Stimulated activated CD4-positive, alpha-beta T cell treated with anti-CD3 and anti-CD28 coated beads, TNF-alpha, amount 100 ng/mL, for 4 hours (primary cell): ENCODE measurements at regions not wholly inside any gene's neighbourhood (a gene's known extent, or its start where the extent isn't known, plus 50 kb on each side); places are given as distances from the start of the nearest gene placed in this dataset.

Source experiments
- DNase-seq, 3 experiments: peaks; one replicate each; pipeline ENCODE4 v3.0.0-alpha.2; 2020; ENCODE audit warnings: low read depth in 3 of 3

GRCh38 chr10:78785991-78786390, 282.8 kb upstream of the ZMIZ1 start:
- no peak for DNase-seq

DNA sequence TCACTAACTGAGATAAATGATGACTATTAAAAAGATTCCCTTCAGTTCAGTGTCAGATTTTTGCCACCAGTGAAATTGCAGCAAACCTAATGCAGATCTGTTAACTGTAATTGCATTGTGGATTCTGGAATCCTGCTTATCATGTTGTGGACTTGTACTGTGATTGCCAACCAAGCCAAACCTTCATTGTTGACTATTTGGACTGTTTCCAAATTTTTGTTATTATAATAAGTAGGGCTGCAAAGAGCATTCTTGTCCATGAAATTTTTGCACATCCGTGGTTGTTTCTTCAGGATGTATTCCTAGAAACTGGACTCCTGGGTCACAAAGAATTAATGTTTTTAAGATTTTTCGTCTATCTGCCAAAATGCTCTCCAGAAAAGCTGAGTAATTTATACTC, 281.6 kb upstream of the ZMIZ1 start:
- no peak for DNase-seq

DNA sequence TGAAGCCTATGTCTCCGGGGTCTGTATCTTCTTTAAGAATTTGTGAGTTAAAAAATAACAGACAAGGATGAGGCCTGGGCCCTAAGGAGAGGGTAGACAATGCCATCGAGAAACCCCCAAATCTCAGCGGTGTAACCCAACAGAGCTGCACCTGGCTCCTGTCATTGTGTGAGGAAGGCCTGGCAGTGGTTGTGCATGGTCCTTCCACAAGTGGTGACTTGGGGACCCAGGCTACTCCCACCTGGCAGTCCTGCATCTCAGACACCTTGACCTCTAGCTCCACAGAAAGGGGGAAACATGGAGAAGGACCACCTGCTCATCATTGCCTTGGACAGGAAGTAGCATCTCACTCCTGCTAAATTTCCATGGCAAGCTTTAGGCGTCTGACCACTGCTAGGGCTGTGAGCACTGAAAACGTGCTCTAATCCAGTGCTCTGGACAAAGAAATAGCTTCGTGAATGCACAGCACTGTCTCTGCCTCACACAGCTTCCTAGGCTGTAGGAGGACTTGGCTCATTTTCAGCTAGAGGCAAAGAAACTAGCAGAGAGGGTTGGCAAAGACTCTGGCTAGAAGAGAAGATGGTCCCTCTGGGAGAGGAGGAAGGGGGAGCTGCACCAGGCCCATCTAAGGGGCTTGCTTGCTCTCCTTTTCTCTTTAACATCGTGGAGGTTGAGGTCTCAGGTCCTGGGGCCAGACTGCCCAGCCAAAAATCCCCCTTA, 273.9 kb upstream of the ZMIZ1 start:
- no peak for DNase-seq

DNA sequence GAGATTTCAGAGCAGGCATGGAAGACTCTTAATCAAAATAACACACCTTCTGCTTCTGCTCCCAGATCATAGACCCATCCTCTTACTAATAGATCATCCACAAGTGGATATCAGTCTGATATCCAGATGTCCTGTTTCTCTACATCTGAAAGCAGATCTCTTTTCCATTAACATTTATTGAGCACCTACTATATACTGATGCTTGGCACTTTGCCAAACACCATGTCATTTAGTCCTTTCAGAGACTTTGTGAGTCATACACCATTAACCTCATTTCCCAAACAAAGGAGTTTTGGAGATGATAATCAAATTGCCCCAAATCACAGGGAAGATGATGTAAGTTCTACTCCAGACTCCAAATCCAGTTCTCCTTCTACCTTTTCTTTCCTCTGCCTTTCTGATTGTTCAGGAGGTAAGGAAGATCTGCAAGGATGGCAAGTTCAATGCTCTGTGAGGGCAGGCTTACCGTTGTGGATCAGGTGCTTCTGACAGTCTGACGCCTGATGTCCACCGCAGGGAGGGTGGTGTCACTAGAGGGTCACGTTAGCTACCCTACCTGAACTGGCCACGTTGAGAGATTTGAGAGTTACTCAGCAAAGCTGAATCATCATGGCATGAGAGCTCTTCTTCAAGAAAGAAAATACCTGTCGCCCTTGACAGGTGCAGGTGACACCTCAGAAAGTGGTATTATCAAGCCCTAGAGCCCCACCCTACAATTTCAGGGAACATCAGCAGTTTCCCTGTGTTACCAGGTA, 269.6 kb upstream of the ZMIZ1 start:
- no peak for DNase-seq

GRCh38 chr10:78800006-78800405, 268.8 kb upstream of the ZMIZ1 start:
- no peak for DNase-seq

DNA sequence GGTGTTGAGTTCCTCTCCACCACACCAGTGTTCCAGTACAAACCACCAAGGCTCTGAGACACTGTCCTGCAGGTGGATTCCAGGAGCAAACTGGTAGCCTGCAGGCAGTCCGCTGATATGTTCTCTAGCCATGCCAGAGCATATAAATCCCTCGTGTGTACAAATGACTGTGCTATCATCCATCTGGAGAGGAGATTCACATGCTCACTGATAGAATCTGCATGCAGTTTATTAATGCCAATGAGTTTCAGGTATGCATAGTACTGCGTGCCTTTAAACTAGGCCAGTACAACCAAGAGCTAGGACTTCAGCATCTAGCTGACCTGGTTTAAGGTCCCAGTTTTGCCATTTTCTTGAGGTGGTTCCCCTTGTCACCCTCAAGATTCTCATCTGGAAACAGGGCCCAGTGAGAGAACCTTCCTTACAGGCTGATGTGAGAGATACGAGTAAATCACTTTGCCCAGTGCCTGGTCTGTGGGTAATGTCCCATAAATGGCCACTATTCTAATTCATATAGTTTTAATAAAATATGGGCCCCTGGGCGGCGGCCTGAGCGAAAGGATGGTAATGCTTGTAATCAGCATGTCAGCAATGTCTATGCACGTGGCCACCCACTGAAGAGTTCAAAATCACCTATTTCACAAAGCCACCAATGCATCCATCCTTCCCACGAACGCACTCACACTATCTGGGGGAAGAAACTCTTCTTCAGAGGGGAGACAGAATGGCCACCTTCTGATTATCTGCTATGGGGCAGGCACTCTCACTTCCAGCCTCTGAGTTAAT, 268.0 kb upstream of the ZMIZ1 start:
- no peak for DNase-seq

DNA sequence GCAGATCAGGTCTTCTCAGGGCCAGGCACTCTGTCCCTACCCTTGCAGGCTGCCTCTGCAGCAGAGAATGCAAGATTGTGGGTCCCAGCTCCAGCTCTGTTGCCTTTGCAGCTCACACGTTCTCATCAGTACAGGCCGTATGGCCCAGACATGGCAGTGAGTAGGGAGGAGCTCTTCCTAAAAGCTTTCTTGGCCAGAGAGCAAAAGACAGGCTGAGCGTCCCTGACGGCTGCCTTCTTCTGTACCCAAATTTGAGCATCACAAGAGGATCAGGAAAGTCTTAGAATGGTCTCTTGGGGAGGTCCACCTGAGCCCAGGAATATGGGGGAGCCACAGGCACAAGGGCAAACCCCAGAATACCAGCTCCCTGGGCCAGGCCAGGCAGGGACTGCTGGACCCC, 266.3 kb upstream of the ZMIZ1 start:
- DNase-seq = no peak

DNA sequence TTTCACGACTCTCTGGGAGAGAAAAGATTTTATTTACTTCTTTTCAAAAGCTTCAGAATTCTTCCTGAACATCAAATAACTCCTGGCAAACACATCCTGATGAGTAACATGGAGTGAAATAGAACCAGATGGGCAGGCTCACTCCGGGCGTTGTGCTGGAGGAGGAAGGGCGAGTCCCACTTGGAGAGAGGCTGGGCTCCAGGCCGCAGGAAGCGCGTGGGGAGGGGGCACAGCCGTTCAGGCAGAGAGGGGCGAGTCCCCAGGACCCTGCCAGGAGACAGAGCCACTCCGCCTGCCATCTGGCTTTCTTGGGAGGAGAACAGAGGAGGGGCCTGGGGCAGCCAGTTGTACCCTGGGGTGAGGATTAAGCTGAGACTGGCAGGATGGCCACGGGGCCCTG, 265.9 kb upstream of the ZMIZ1 start:
- DNase-seq = no peak

DNA sequence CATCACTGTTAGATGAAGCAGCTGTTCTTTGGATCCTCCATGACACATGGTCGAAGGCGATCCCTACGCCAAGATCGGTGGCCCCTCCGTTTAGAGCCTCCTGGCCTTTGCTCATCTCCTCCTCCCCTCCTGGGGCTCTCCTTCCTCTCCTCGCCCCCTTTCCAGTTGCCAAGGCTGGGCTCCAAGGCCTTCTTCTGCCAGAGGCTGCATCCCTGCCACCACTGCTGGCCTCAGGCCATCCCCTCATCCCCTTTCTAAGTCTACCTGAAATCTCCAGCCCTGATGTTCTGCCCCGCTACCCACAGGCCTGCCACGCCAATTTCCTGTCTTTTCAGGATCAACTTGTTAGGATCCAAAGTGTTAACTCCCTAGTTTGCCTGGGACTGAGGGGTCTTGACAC, 265.1 kb upstream of the ZMIZ1 start:
- no peak for DNase-seq

DNA sequence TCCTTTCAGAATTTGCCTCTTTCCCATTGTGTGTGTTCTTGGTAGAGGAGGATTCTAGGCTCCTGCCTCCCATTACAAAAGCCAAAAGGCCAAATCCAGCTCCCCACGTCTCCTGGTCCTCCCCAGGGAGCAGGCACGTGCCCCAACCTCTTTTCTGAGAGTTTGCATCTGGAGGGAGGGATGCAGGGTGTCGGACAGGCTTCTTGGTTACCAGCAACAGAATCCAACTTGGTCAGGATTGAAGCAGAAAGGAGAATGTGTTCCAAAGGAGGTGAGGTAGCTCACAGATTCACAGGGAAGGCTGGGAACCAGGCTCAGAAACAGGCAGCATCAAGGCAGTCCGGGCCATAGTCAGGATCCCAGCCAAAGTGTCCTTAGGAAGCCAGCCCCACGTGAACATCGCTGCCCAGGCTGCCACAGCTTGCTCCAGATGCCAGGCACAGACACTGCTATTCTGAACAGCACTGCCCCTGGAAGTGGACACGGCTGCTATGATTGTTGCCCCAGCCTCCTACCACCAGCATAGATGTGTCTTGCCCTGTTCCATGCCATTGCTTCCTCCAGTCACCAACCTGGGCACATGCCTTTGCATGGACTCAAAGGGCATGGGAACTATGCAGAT, 264.2 kb upstream of the ZMIZ1 start:
- DNase-seq = no peak

DNA sequence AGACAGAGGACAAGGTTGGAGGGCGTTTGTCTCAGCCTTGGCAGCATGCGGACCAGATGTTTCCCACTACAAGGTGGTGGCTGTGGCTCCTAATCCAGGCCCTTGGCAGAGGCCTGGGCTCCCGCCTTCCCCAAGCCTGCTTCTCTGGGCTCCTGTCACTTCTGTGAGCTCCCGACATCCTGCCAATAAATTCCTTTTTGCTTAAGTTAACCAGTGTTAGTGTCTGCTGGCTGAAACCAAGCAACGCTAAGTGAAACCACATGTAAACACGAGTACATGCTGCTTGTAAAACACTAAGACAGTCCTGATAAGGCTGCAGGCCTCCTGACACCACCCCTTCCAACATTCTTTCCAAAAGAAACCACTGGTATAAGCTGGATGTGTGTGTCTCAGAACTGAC, 263.6 kb upstream of the ZMIZ1 start:
- no peak for DNase-seq

- DNase-seq = no peak
These were observed 262.0 kb upstream of the ZMIZ1 start for GRCh38 chr10:78806681-78807221.

- DNase-seq = no peak
These were observed 261.1 kb upstream of the ZMIZ1 start for GRCh38 chr10:78807504-78808203.

- DNase-seq = no peak
These were observed 260.5 kb upstream of the ZMIZ1 start for GRCh38 chr10:78808286-78808685.

DNA sequence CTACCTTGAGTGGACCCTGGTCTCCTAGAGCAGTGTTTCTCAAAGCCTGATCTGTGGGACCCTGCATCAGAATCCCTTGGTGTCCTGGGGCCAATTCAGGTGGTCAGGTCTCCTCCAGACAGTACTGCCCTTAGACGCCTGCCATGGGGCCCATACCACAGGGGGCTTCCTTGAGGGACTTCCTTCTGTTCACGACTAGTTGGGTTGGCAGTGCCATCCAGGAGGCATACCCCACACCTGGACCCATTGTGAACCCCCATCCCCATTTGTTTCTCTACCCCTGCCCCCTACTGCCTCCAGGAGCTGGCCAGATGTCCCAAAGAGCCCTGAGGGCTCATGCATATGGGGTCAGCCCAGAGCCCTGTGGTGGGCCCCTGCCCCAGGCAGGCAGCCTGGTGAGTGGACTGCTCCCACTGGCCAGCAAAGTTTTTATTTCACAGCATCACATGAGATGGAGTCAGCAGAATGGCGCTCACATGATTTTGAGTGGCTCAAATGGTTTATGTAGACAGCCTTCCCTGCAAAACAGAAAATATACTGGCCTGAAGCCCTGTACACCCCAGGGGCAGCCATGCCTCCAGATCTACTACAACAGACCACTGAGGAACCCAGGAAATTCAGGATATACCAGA, 259.9 kb upstream of the ZMIZ1 start:
- DNase-seq = no peak

DNA sequence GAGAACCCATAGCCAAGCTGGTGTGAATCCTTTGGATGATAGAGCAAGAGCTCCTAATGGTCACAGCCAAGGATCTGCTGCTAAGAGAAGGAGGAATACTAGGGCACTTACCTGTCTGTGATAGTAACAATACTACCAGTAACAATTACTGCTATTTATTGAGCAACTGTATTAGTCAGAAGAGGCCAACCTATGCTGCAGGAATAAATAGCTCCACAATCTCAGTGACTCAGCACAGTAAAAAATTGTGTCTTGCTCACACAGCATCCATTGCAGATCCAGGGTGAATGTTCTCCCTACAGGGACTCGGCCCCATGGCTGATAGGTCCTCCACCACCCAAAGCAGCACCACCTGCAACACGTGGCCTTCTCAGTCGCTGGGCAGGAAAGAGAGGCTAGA, 257.6 kb upstream of the ZMIZ1 start:
- no peak for DNase-seq

- no peak for DNase-seq
These were observed 256.0 kb upstream of the ZMIZ1 start for GRCh38 chr10:78812571-78813318.

GRCh38 chr10:78813526-78813925, 255.2 kb upstream of the ZMIZ1 start:
- DNase-seq = no peak

GRCh38 chr10:78813998-78814399, 254.8 kb upstream of the ZMIZ1 start:
- no peak for DNase-seq

DNA sequence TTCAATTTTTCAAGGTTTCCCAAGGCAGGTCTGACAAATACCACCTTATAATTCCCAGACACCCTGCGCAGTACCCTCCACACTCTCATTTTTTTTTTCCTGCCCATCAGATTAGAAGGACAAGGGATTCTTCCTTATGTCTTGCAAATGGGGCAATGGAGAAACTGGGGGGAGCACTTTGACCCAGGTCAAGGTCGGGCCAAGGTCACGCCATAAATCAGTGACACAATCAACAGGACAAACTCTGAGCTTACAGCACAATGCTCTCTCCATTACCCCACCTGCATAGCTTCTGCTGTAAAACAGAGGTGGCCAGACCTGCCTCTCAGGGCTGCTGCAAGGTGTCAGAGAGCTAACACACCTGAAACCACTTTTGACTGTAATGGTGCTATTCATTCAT, 254.4 kb upstream of the ZMIZ1 start:
- no peak for DNase-seq
